ENCODE measurements at regions not wholly inside any gene's neighbourhood (a gene's known extent, or its start where the extent isn't known, plus 50 kb on each side); places are given as distances from the start of the nearest gene placed in this dataset.

- DNase-seq (ENCODE audit: low read depth, low spot score) (no peak), ATAC-seq (no peak), FAIRE-seq (no peak)
- H3K4me1 ChIP-seq (ENCODE audit: control insufficient read depth, insufficient read depth, low read length): no peaks in the 10 kb centered on the region
- H3K27ac ChIP-seq (ENCODE audit: control insufficient read depth, insufficient read depth): no peak overlapping the region
- H3K36me3 ChIP-seq (ENCODE audit: control insufficient read depth in 2 of 2, insufficient read depth in 2 of 2, low read length in 1 of 2): no peaks in the 10 kb centered on the region
- in situ Hi-C loops (cut with MboI) (no loop called here), intact Hi-C loops (cut with micrococcal nuclease; ENCODE audit: unreplicated experiment) (no loop called here)
- ChIA-PET CTCF (interaction anchor here (0.6 kb wide), 1 partner anchor 22 kb away, joined by 3 read pairs; no protein-coding TSS in a partner anchor), SMC1A (ENCODE audit: uncharacterized antibody, unreplicated experiment) (no interaction called here), POLR2A (no interaction called here), RAD21 (ENCODE audit: unreplicated experiment) (interaction anchor here (0.5 kb wide), 1 partner anchor 76 kb away, joined by 3 read pairs; no protein-coding TSS in a partner anchor)
- no peaks in the 10 kb centered on the region for H3K27me3 ChIP-seq (replicated peaks in 1 of 2; ENCODE audit: control insufficient read depth in 2 of 2, insufficient read depth in 2 of 2, low read length in 1 of 2)
- no peaks in the 10 kb centered on the region for H3K79me2 ChIP-seq (ENCODE audit: control insufficient read depth, insufficient read depth, low read length)
- no peak overlapping the region for H3K9ac ChIP-seq (ENCODE audit: control insufficient read depth, insufficient read depth, low read length)
- H3K4me3 ChIP-seq: no peak overlapping the region
- H2AFZ ChIP-seq (ENCODE audit: control insufficient read depth, low read depth, low read length): no peak overlapping the region
- H3K4me2 ChIP-seq (ENCODE audit: control insufficient read depth, insufficient read depth): no peak overlapping the region
- no TSS peak for BruUV-seq (replicated peaks)
- WGBS (ENCODE audit: insufficient coverage, insufficient replicate concordance, low lambda C conversion rate, missing lambda C conversion rate): 35% methylated on average over 6 of the region's 6 CpGs
- H3K9me3 ChIP-seq (replicated peaks; ENCODE audit: control insufficient read depth, insufficient read depth, low read length): no peaks in the 10 kb centered on the region; the same call in 2 of the 3 replicates
- no peak for TF ChIP-seq RELB (IDR thresholded peaks at IDR 0.05; ENCODE audit: low read depth)
- no peak for TF ChIP-seq EED (IDR thresholded peaks at IDR 0.05; ENCODE audit: low read depth)
- no peak for TF ChIP-seq ESRRA (IDR thresholded peaks at IDR 0.05; ENCODE audit: low read length)
- no peak for TF ChIP-seq RB1 (IDR thresholded peaks at IDR 0.05; ENCODE audit: borderline replicate concordance)
- TF ChIP-seq ETV6 (conservative IDR thresholded peaks at IDR 0.05 in 1 of 2, IDR thresholded peaks at IDR 0.05 in 1 of 2; ENCODE audit: borderline replicate concordance in 1 of 2, low read depth in 1 of 2): no peak
- TF ChIP-seq MXI1 (IDR thresholded peaks at IDR 0.05; ENCODE audit: low read depth, low read length): no peak
- TF ChIP-seq SREBF1 (IDR thresholded peaks at IDR 0.05; ENCODE audit: low read length): no peak
- no peak for TF ChIP-seq BMI1 (IDR thresholded peaks at IDR 0.05; ENCODE audit: borderline replicate concordance)
- TF ChIP-seq HDGF (IDR thresholded peaks at IDR 0.05): no peak
- TF ChIP-seq NFYA (IDR thresholded peaks at IDR 0.05; ENCODE audit: borderline replicate concordance, low read depth, low read length): no peak
- TF ChIP-seq CREM (IDR thresholded peaks at IDR 0.05; ENCODE audit: low read depth): no peak
- no peak for TF ChIP-seq PKNOX1 (IDR thresholded peaks at IDR 0.05)
- TF ChIP-seq SRF (IDR thresholded peaks at IDR 0.05; ENCODE audit: low read depth in 2 of 2, low read length in 2 of 2): no peak
- no peak for TF ChIP-seq SMARCA5 (IDR thresholded peaks at IDR 0.05)
- TF ChIP-seq KDM1A (IDR thresholded peaks at IDR 0.05; ENCODE audit: borderline replicate concordance): no peak
- TF ChIP-seq SP1 (IDR thresholded peaks at IDR 0.05; ENCODE audit: low read depth, low read length): no peak
- TF ChIP-seq ZNF274 (IDR thresholded peaks at IDR 0.05; ENCODE audit: insufficient read depth, insufficient read length): no peak
- no peak for TF ChIP-seq SUPT20H (IDR thresholded peaks at IDR 0.05; ENCODE audit: borderline replicate concordance, control insufficient read depth, low read depth, low read length)
- TF ChIP-seq ATF2 (IDR thresholded peaks at IDR 0.05; ENCODE audit: low read length): no peak
- no peaks in the 10 kb centered on the region for H4K20me1 ChIP-seq (ENCODE audit: control insufficient read depth, insufficient read depth)
These were observed 83.9 kb downstream of the RMI2 start for GRCh38 chr16:11429123-11429522.

Measured in GM12878 (cell line).